ENCODE measurements at regions not wholly inside any gene's neighbourhood (a gene's known extent, or its start where the extent isn't known, plus 50 kb on each side); places are given as distances from the start of the nearest gene placed in this dataset.

DNA sequence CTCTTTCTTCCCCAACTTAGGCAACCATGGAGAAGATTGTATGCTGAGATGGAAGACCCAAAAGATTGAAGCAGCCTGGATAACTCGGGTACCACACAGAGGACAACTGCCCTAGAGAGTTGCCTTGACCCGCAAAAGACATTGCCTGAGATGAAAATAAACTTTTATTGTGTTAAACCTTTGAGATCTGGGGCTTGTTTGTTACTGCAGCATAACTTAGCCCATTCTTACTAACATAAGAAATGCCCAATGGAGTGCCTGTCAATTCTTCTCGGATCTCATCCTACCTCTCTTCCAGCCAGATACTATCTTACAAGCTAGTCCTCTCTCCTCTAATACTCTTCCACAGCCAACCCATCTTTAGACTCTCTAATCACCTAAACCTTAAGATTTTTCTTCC is 76.8 kb downstream of the GCNT4 start:
- TF ChIP-seq, protein P1, sequence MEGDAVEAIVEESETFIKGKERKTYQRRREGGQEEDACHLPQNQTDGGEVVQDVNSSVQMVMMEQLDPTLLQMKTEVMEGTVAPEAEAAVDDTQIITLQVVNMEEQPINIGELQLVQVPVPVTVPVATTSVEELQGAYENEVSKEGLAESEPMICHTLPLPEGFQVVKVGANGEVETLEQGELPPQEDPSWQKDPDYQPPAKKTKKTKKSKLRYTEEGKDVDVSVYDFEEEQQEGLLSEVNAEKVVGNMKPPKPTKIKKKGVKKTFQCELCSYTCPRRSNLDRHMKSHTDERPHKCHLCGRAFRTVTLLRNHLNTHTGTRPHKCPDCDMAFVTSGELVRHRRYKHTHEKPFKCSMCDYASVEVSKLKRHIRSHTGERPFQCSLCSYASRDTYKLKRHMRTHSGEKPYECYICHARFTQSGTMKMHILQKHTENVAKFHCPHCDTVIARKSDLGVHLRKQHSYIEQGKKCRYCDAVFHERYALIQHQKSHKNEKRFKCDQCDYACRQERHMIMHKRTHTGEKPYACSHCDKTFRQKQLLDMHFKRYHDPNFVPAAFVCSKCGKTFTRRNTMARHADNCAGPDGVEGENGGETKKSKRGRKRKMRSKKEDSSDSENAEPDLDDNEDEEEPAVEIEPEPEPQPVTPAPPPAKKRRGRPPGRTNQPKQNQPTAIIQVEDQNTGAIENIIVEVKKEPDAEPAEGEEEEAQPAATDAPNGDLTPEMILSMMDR (IDR thresholded peaks at IDR 0.05): no peak
- TF ChIP-seq EP300 (IDR thresholded peaks at IDR 0.05): no peak
- TF ChIP-seq POLR2A (IDR thresholded peaks at IDR 0.05; ENCODE audit: low read depth): no peak

All from esophagus muscularis mucosa (tissue), 4 donors.